Loucy (cell line): ENCODE measurements at regions not wholly inside any gene's neighbourhood (a gene's known extent, or its start where the extent isn't known, plus 50 kb on each side); places are given as distances from the start of the nearest gene placed in this dataset.

Experiments used
- EZH2phosphoT487 ChIP-seq: fragments of 200-600 bp; IDR thresholded peaks from 2 replicates; pipeline ENCODE4 v1.6.1; 2018; ENCODE audit warnings: antibody characterized with exemption, mild to moderate bottlenecking, moderate library complexity, borderline replicate concordance
- TF ChIP-seq, protein P1 (sequence below): fragments of 200-600 bp; sonication (generic); conservative IDR thresholded peaks from 2 replicates; pipeline ENCODE4 v1.5.1; 2014; ENCODE audit warnings: mild to moderate bottlenecking, antibody characterized with exemption, low read length

DNA sequence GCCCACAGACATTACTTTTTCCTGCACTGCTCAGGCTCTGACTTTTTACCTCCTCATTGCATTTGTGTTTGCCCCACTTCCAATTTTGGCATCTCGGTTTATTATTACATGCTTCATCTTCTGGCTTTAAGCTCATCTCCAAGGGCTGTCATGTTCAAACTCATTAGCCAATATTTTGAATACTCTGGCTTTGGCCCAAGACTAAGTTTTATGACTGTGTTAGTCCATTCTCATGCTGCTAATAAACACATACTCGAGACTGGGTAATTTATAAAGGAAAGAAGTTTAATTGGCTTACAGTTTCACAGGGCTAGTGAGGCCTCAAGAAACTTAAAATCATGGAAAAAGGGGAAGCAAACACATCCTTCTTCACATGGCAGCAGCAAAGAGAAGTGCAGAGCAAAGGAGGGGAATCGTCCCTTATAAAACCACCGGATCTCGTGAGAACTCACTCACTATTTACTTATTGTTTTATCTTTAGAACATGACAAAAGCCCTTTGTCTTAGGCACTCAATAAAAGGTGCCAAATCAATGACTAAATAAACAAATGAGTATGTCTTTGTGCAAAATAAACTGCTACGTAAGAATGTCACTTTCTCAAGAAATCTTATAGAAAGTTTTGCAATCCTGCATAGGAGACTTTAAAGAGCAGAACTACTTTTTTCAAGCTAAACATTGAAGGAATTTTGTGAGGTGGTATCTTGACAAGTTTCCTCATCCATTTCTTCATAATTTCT lies 233.4 kb upstream of the SPRY2 start:
- TF ChIP-seq, protein P1, sequence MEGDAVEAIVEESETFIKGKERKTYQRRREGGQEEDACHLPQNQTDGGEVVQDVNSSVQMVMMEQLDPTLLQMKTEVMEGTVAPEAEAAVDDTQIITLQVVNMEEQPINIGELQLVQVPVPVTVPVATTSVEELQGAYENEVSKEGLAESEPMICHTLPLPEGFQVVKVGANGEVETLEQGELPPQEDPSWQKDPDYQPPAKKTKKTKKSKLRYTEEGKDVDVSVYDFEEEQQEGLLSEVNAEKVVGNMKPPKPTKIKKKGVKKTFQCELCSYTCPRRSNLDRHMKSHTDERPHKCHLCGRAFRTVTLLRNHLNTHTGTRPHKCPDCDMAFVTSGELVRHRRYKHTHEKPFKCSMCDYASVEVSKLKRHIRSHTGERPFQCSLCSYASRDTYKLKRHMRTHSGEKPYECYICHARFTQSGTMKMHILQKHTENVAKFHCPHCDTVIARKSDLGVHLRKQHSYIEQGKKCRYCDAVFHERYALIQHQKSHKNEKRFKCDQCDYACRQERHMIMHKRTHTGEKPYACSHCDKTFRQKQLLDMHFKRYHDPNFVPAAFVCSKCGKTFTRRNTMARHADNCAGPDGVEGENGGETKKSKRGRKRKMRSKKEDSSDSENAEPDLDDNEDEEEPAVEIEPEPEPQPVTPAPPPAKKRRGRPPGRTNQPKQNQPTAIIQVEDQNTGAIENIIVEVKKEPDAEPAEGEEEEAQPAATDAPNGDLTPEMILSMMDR, result no peak
- TF ChIP-seq EZH2phosphoT487, result no peak
